Right lobe of liver (tissue), 6 donors: ENCODE measurements at regions not wholly inside any gene's neighbourhood (a gene's known extent, or its start where the extent isn't known, plus 50 kb on each side); places are given as distances from the start of the nearest gene placed in this dataset.

ENCODE experiments used
- ATAC-seq, 4 donors: fragments of 200-7000 bp; cut with Tn5 transposase; one replicate each; pipeline ENCODE4 v1.9.1; 2020; ENCODE audit warnings: mild to moderate bottlenecking in 4 of 4, moderate library complexity in 4 of 4
- DNase-seq, 3 donors: peaks; one replicate each; pipeline ENCODE4 v3.0.0-alpha.2; 2020
- H3K27ac ChIP-seq, 3 donors: fragments of 200-600 bp; one replicate each; pipeline ENCODE4 v1.8.0; 2022
- H3K27me3 ChIP-seq, 2 donors: fragments of 200-600 bp; one replicate each; pipeline ENCODE4 v1.8.0; 2022
- H3K36me3 ChIP-seq, 4 donors: fragments of 200-600 bp; sonication (generic) in 1 of 4; one replicate each; pipeline versions ENCODE4 v1.5.1 to v1.8.0; 2017 to 2022; ENCODE audit warnings: control low read depth in 1 of 4
- H3K4me1 ChIP-seq, 4 donors: fragments of 200-600 bp; sonication (generic) in 1 of 4; one replicate each; pipeline versions ENCODE4 v1.5.1 to v1.8.0; 2017 to 2022; ENCODE audit warnings: control low read depth in 1 of 4
- H3K4me3 ChIP-seq, 3 donors: fragments of 200-600 bp; one replicate each; pipeline ENCODE4 v1.8.0; 2022
- H3K9me3 ChIP-seq, 4 donors: fragments of 200-600 bp; sonication (generic) in 1 of 4; one replicate each; pipeline versions ENCODE4 v1.5.1 to v1.8.0; 2017 to 2022; ENCODE audit warnings: control low read depth in 1 of 4
- POLR2A ChIP-seq: fragments of 450-650 bp; IDR thresholded peaks from one replicate; pipeline ENCODE4 v1.6.1; 2017; ENCODE audit warnings: antibody characterized with exemption, mild to moderate bottlenecking
- WGBS: methylation state at CpG from one replicate; pipeline ENCODE4 v1.1.6; 2018; ENCODE audit warnings: low coverage, low lambda C conversion rate; ENCODE audit not compliant: insufficient coverage; ENCODE audit errors: missing lambda C conversion rate; 5-methylcytosine and 5-hydroxymethylcytosine counted together
- intact Hi-C, 2 donors: fragments of 100-400 bp; cut with DNase I; formaldehyde crosslinking; loops; one replicate each; pipeline versions ENCODE4 v1.11.2 to v1.14.1; 2022
- TF ChIP-seq, protein P1 (sequence below), 4 donors: fragments of 200-600 bp in 3 of 4; fragments of 450-650 bp in 1 of 4; IDR thresholded peaks; one replicate each; pipeline versions ENCODE4 v1.5.1 to v1.8.0; 2016 to 2022; ENCODE audit warnings: antibody characterized with exemption in 4 of 4, mild to moderate bottlenecking in 2 of 4
- donor health status: DM: no; HTN: yes; CAD: no.
- donor health status: DM: no; HTN: no; CAD: no.
- donor health status: DM: no; HTN: no; CAD: no.
- donor health status: DM: no; HTN: yes; CAD: no.
- donor health status: DM: no; HTN: yes; CAD: no.

DNA sequence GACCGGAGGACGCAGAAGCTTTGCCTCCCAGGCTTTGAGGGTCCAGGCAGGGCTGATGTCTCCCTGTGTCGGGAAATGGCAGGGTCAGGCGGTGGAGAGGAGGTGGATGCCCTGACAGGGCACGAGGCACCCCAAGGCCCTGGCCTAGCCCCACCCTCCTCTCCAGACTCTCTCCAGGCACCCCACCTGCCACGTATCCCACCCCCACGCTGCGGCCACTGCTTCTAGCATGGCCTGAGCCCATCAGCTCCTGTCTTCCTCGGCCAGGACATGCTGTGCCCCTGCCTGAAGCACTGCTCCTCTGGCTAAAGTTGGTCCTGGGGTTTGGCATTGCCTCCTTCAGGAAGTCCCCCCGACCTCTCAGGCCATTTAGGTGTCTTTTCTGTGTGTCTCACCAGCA, 64.2 kb upstream of the RXRA start:
- WGBS, result no CpG with 5 or more reads among the region's 10 CpGs
- Histone ChIP-seq H3K27ac (peak overlapping the region in 2 of 3 donors; percentile 94 to 96), H3K9me3 (no peaks in the 10 kb centered on the region), H3K36me3 (no peaks in the 10 kb centered on the region), H3K27me3 (no peaks in the 10 kb centered on the region), H3K4me1 (peaks cover 0 to 73% (median 36%) of the 10 kb centered on the region in 4 donors), H3K4me3 (no peak overlapping the region)
- DNase-seq (peak in 2 of 3 donors; percentile 18 to 53), ATAC-seq (no peak)
- intact Hi-C loops, result loop anchor here in 1 of 2 donors (10.0 kb wide), 1 partner anchor 63 kb away; the partner anchor contains the start of gene RXRA
- no peak for TF ChIP-seq POLR2A
- TF ChIP-seq, protein P1, sequence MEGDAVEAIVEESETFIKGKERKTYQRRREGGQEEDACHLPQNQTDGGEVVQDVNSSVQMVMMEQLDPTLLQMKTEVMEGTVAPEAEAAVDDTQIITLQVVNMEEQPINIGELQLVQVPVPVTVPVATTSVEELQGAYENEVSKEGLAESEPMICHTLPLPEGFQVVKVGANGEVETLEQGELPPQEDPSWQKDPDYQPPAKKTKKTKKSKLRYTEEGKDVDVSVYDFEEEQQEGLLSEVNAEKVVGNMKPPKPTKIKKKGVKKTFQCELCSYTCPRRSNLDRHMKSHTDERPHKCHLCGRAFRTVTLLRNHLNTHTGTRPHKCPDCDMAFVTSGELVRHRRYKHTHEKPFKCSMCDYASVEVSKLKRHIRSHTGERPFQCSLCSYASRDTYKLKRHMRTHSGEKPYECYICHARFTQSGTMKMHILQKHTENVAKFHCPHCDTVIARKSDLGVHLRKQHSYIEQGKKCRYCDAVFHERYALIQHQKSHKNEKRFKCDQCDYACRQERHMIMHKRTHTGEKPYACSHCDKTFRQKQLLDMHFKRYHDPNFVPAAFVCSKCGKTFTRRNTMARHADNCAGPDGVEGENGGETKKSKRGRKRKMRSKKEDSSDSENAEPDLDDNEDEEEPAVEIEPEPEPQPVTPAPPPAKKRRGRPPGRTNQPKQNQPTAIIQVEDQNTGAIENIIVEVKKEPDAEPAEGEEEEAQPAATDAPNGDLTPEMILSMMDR (IDR thresholded peaks at IDR 0.05), result no peak

DNA sequence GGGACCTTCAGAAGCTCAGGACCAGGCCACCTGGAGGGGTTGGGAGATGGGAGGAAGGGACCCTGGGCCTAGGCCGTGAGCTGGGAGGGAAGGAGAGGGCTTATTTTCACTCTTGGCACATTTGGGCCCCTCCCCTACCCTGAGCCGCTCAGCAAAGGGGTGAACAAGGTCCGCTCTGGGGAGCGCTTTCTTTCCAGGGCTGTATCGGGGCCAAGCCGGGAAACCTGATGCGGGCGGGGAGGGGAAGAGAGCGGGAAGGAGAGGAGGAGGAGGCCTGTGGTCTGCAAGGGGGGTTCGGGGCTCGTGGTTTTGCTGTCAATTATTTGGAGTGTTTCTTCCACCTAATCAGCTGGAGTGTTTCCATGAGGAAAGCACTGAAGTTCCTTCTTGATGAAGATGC, 62.7 kb upstream of the RXRA start:
- peak; percentile 62 to 93 (median 89) for DNase-seq
- no peaks in the 10 kb centered on the region for H3K27me3 ChIP-seq
- TF ChIP-seq, protein P1 (IDR thresholded peaks at IDR 0.05), result no peak
- peaks cover 0 to 76% (median 39%) of the 10 kb centered on the region in 4 donors for H3K4me1 ChIP-seq
- no peaks in the 10 kb centered on the region for H3K36me3 ChIP-seq
- WGBS, result 40% methylated on average over 1 of the region's 11 CpGs
- intact Hi-C loops, result loop anchor here in 1 of 2 donors (10.0 kb wide), 1 partner anchor 61 kb away; the partner anchor contains the start of gene RXRA
- peak; percentile 27 to 52 (median 39) for ATAC-seq
- peak overlapping the region; percentile 60 to 92 (median 92) for H3K27ac ChIP-seq
- no peaks in the 10 kb centered on the region for H3K9me3 ChIP-seq
- H3K4me3 ChIP-seq, result no peak overlapping the region

DNA sequence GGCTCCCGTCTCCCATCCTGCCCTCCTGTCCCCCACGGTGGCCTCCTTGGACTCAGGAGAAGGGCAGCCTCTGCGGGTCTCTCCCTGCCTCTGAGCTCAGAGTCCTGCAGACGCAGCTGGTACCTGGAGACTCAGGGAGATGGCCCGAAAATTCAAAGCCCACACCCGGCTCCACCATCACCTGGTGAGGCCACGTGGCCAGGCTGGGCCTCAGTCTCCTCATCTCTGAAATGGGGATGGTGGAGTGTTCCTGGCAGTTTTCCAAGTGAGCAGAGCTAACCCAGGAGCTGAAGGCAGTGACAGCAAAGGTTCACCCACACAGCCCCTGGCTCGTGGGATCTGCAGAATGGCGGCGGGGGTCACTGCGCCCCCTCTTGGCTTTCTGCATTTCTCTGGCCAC, 62.1 kb upstream of the RXRA start:
- peak in 1 of 3 donors; percentile 52 for DNase-seq
- Histone ChIP-seq H3K27me3 (no peaks in the 10 kb centered on the region), H3K4me3 (peak overlapping the region in 1 of 3 donors; percentile 12), H3K36me3 (no peaks in the 10 kb centered on the region), H3K4me1 (peaks cover 0 to 79% (median 40%) of the 10 kb centered on the region in 4 donors), H3K9me3 (no peaks in the 10 kb centered on the region), H3K27ac (peak overlapping the region; percentile 60 to 92 (median 92))
- whole genome bisulfite sequencing, result 0% methylated on average over 1 of the region's 11 CpGs
- intact Hi-C loops, result loop anchor here in 1 of 2 donors (10.0 kb wide), 1 partner anchor 61 kb away; the partner anchor contains the start of gene RXRA
- ATAC-seq, result peak in 1 of 4 donors; percentile 1
- TF ChIP-seq, protein P1 (IDR thresholded peaks at IDR 0.05), result no peak
- no peak for TF ChIP-seq POLR2A

DNA sequence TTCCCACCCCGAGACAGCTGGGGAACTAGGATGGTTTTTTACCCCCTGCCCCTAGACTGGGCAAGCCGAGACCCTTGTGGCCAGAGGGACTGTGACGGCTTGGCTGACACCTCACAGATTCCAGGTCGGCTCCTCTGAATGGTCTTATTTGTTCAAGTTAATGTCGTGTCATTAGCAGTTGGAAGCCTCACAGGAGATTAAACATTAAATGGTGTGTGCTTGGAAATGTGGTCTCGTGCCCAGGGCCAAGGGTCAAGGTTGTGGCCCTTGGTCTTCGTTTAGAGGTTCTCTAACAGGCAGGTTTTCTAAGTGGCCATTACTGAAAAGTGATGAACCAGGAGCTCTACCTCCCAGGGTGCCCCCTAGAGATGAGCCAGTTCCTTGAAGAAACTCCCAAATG, 61.2 kb upstream of the RXRA start:
- ATAC-seq (peak; percentile 53 to 64 (median 56)), DNase-seq (peak; percentile 60 to 88 (median 84))
- Histone ChIP-seq H3K36me3 (no peaks in the 10 kb centered on the region), H3K4me1 (peaks cover 0 to 72% (median 35%) of the 10 kb centered on the region in 4 donors), H3K27ac (peak overlapping the region; percentile 60 to 92 (median 92)), H3K4me3 (peak overlapping the region in 2 of 3 donors; percentile 11 to 12), H3K27me3 (no peaks in the 10 kb centered on the region), H3K9me3 (no peaks in the 10 kb centered on the region)
- 18% methylated on average over 6 of the region's 7 CpGs for WGBS
- intact Hi-C loops, result loop anchor here (5.0 to 10.0 kb wide), 2 partner anchors 57 to 60 kb away; partner anchors contain the start of gene RXRA (in 1 of the 2)
- TF ChIP-seq, protein P1 (IDR thresholded peaks at IDR 0.05), result no peak
- peak; percentile 42 for TF ChIP-seq POLR2A
